GM12874 (cell line): ENCODE measurements at regions not wholly inside any gene's neighbourhood (a gene's known extent, or its start where the extent isn't known, plus 50 kb on each side); places are given as distances from the start of the nearest gene placed in this dataset.

Experiments used
- TF ChIP-seq, protein P1 (sequence below): IDR thresholded peaks from 2 replicates; pipeline ENCODE4 v1.5.1; 2011; ENCODE audit warnings: low read depth, mild to moderate bottlenecking, control low read depth, low read length, moderate library complexity; ENCODE audit not compliant: insufficient read depth

DNA sequence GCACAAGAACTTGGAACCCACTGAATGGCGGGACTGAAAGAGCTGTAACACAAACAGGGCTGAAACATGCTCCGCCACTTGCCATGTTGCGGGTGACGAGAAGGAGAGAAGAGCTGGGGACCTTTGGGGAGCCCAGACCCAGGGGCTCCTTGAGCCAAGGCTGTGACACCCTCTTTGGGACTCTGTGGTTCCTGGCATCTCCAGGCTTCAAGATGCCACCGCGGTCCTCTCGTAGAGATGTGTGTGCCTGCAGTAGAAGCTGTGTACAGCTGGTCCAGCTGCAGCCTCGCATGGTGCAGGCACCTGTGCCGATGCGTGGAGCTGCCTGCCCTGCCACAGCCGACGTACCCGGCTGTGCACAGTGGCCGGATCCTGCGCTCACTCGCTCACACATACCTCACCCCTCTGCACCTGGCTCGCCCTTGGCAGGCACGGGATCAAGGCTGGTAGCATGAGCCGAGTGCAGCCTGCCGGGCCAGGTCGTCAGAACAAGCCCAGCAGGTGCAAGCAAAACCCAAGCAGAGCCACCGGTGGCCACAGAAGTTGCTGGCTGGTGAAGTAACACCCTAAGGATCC is 1385.8 kb downstream of the PCDH9 start:
- TF ChIP-seq, protein P1, sequence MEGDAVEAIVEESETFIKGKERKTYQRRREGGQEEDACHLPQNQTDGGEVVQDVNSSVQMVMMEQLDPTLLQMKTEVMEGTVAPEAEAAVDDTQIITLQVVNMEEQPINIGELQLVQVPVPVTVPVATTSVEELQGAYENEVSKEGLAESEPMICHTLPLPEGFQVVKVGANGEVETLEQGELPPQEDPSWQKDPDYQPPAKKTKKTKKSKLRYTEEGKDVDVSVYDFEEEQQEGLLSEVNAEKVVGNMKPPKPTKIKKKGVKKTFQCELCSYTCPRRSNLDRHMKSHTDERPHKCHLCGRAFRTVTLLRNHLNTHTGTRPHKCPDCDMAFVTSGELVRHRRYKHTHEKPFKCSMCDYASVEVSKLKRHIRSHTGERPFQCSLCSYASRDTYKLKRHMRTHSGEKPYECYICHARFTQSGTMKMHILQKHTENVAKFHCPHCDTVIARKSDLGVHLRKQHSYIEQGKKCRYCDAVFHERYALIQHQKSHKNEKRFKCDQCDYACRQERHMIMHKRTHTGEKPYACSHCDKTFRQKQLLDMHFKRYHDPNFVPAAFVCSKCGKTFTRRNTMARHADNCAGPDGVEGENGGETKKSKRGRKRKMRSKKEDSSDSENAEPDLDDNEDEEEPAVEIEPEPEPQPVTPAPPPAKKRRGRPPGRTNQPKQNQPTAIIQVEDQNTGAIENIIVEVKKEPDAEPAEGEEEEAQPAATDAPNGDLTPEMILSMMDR = no peak

DNA sequence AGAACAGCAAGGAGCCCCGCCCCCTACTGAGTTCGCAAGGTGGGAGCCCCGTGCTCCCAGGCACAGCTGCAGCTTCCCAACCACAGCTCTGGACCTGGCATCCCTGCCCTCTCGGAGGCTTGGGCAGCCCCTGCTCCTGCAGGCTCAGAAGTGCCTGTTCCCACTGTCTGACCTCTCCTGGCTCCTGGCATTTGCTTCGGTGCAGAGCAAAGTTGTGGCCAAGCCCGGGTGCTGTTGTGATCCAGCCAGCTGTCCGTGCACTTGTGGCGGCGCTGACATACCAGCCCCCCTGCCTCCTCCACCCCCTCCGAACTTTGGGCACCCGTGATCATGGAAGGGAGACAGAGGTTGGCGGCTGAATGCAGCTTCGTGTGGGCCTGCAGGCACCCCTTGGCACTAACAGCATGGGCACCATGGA is 1386.8 kb downstream of the PCDH9 start:
- TF ChIP-seq, protein P1 = no peak

DNA sequence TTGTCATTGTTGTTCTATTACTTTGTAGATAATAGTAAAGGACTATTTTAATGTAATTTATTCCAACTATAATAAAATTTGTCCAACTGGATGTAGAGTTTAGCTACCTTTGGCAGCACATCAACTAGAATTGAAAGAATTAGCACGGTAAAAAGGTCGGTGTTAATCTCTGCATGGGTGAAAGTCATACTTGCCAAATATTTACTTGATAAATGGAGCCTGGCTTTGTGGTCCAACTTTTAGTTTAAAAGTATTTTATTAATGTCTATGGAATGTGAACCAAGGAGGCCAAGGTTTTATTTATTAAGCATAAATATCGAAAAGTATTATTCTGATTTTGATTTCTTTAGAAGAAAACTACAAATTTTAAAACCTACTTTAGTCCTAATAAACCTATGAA is 1389.0 kb downstream of the PCDH9 start:
- TF ChIP-seq, protein P1 = no peak

DNA sequence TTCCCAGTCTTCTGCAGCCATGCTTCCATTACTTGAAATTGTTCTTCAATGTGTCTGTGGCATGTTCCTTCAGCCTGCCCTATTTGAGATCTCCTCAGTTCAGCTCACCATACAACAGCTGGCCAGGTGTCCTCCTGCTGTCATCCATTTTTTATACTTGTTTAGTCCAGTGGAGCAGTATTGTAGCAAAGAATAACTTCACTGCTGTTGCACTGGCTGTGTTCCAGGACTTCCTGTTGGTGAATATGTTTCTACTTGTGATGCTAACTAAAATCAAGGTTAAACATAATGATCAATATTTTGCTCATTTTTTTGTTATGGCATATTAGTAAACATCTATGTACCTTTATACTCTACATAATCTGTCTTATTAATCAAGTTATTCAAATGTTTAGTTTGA is 1394.1 kb downstream of the PCDH9 start:
- TF ChIP-seq, protein P1 = no peak

DNA sequence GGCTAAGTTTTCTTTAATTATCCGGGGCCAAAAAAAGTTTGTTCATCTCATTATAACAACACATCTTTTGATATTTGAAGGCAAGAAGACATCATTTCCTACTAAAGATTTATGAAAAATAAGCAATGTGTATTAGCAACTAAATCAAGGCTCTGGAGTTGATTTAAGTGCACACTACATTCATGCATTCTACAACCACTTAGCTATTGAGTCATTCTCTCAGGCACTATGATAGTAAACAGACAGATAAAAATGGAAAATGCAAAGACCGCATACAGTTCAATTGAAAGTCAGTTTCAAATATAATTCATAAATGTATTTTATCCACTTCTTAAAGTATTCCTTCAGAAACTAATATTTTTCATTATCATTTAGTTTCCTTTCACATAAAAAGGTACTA is 1395.2 kb downstream of the PCDH9 start:
- TF ChIP-seq, protein P1 = no peak

DNA sequence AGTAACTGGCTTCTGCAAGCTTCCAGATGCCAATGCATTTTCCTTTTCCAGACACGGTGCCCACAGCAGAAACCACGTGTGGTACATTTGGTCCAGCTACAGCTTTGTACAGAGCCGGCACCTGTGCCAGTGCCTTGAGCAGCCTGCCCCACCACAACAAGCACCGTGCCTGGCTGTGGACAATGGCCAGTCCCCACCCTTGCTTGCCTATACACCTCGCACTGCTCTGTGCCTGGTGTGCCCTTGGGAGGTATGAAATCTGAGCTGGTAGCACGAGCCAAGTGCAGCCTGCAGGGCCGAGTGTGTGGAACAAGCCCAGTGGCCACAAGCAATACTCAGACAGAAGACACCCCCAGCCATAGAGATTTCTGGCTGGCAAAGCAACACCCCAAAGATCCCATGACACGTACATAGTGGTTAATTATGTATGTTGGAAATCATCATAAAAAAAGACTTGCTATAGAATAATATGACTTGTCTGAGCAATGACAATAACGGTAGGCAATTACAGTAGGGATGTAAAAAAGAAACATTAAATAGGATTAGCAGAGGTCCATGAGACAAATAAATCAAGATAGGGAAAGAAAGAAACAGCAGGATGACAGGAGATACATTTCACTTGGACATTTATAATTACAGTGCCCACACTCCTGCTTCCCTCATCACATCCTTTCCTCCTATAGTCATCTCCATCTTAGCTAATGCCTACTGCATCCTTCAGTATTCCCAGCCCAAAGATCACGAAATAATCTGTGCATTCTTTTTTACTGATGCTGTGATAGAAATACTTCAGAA is 1399.5 kb downstream of the PCDH9 start:
- TF ChIP-seq, protein P1 = no peak

DNA sequence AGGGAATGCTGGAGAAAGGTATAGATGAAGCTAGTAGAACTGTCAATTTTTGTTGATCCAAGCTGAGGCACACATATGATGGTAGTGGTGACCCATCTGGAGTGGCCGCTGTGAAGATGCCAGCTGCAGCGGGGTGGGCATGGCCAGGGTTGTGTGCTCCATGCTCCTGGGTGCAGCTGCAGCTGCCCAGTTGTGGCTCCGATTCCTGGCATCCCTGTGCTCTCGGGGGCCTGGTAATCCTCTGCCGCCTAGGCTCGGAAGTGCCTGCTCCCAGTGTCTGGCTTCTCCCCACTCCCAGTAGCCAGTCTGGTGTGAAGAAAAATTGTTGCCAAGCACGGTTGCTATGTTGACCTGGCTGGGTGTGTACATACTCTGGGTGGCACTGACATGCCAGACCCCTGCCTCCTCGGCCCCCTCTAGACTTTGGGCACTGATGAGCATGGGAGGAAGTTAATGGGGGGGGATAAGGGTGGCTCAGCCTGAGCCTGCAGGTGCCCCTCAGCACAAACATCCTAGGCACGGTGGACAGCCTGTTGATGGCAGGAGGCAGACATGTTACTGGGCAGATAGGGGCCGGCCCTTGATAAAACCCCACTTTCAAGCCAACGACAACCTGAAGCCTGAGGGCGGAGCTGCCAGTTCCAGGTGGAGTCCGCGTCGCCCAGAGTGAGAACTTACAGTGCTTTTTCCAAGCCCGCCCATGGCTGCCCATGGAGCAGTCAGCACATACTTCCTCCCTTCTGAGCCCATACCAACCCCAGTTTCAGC is 1400.7 kb downstream of the PCDH9 start:
- TF ChIP-seq, protein P1 = no peak
